Neural cell (in vitro differentiated cells): ENCODE measurements at regions not wholly inside any gene's neighbourhood (a gene's known extent, or its start where the extent isn't known, plus 50 kb on each side); places are given as distances from the start of the nearest gene placed in this dataset.

Experiments
- CTCF ChIP-seq: fragments of 450-650 bp; IDR thresholded peaks from 2 replicates; pipeline ENCODE4 v1.5.1; 2014; ENCODE audit warnings: antibody characterized with exemption, mild to moderate bottlenecking, moderate library complexity; ENCODE audit not compliant: poor library complexity, severe bottlenecking
- EZH2 ChIP-seq: fragments of 200-600, 300-800 bp; shearing (Covaris generic), sonication (generic); IDR thresholded peaks from 2 replicates; pipeline ENCODE4 v1.6.1; 2014; ENCODE audit warnings: antibody characterized with exemption, low read length, borderline replicate concordance, mild to moderate bottlenecking; ENCODE audit not compliant: insufficient read depth, poor library complexity, severe bottlenecking
- RAD21 ChIP-seq: fragments of 450-650 bp; conservative IDR thresholded peaks from 2 replicates; pipeline ENCODE4 v1.6.1; 2014; ENCODE audit warnings: antibody characterized with exemption, mild to moderate bottlenecking, moderate library complexity

GRCh38 chr4:1485280-1485679, 79.0 kb upstream of the NKX1-1 start:
- TF ChIP-seq RAD21: no peak
- TF ChIP-seq EZH2: no peak
- TF ChIP-seq CTCF: no peak
